Esophagus muscularis mucosa (tissue), 3 donors: ENCODE measurements at regions not wholly inside any gene's neighbourhood (a gene's known extent, or its start where the extent isn't known, plus 50 kb on each side); places are given as distances from the start of the nearest gene placed in this dataset.

Experiments
- EP300 ChIP-seq: sonication (generic); formaldehyde crosslinking; IDR thresholded peaks from one replicate; pipeline ENCODE4 v1.6.1; 2017; ENCODE audit warnings: antibody characterized with exemption
- POLR2AphosphoS5 ChIP-seq, 2 donors: sonication (generic); formaldehyde crosslinking; IDR thresholded peaks; one replicate each; pipeline ENCODE4 v1.6.1; 2017; ENCODE audit warnings: antibody characterized with exemption in 2 of 2

GRCh38 chr6:140663772-140664171 is 1289.3 kb upstream of the CITED2 start:
- no peak for TF ChIP-seq POLR2AphosphoS5 (IDR thresholded peaks at IDR 0.05)
- no peak for TF ChIP-seq EP300
